Inflammatory macrophage treated with lipopolysaccharide for 4 hours (primary cell): ENCODE measurements at regions not wholly inside any gene's neighbourhood (a gene's known extent, or its start where the extent isn't known, plus 50 kb on each side); places are given as distances from the start of the nearest gene placed in this dataset.

Experiments used
- DNase-seq: peaks from one replicate; pipeline ENCODE4 v3.0.0-alpha.2; 2020

DNA sequence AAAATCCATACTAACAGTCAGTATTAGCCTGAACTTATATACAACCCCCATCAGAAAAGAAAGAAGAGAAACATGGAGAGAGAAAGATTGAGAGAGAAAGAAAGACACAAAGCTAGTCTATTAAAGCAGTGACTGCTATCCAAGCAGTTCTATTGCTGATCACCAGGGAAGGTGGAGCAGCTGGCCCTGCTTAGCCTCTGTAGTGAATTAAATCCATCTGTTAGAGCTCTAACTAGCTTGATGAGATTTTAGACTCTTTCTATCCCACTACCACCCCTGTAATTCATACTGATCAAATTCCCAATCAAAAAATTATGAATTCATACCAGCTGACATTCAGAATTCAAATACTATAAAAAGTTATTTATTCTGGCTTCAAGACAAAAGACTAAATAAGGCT lies 486.0 kb upstream of the LRRN3 start:
- no peak for DNase-seq

DNA sequence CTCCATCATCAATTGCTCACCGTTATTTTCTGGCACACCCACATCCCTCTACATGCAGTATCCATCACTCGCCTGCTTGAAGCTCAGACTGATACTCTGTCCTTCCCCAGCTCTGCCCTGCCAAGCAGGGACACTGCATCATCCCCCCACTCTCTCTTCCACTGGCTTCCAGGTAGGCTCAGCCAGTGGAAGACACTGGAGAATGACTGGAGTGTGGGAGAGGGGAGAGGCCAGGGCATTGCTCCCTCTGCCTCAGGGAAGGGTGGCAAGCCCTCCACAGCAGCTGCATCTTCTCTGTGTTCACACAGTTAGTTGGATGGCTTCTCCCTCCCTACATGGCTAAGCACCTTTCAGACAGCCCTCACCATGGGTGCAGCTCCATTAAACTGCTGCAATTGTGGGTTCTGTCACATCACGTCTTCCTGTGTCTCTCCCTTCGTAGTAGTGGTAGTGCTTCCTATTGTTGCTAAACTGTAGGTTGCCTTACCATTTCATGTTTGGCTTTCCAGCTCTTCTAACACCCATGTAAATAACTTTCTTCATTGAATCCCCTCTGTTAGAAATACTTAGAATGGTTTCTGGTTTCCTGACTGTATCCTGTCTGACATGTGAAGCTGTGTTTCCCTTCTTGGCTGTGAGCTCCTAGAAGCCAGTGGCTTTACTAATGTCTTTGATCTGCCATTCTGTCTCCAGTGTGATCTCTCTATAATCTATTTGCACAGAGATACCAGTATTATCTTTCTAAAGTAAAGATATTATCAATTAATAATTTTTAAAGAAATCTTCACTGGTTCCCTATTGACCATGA lies 483.7 kb upstream of the LRRN3 start:
- DNase-seq, result no peak

DNA sequence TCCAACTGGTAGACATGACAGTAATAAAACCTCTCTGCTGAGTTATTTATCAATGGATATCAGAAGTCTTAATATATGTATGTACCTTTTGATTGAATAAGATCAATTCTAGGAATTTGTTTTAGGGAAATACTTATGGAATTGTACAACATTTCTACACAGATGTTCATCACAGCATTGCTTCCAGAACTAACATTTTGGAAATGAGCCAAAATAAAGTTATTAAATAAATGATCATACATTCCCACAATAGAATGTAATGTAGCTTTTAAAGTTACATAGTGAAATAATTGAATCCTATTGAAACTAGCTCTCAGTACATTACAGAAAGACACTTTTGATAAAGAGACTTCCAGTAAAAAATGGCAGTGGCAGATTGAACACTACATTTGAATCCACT lies 481.6 kb upstream of the LRRN3 start:
- DNase-seq, result no peak

DNA sequence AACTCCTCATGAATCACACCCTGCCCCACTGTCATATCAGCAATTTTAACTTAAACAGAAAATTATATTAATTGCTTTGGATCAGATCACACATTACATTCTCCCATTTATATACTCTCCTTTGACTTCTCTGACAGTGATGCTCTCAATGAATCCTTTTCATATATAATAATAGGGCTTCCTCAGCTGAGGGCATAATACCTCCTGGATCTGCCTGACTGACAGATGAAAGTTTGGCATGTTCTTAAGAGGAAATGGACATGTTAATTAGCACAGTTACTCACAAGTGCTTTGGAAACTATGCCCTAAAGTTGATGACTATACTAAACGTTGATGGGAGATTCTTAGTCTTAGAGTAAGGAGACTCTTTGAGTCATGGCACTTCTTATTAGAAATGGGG lies 478.2 kb upstream of the LRRN3 start:
- DNase-seq, result no peak
